Hepatocyte (in vitro differentiated cells): ENCODE measurements at regions not wholly inside any gene's neighbourhood (a gene's known extent, or its start where the extent isn't known, plus 50 kb on each side); places are given as distances from the start of the nearest gene placed in this dataset.

Source experiments
- EZH2 ChIP-seq: fragments of 200-600 bp; sonication (generic); IDR thresholded peaks from 2 replicates; pipeline ENCODE4 v1.6.1; 2016; ENCODE audit warnings: antibody characterized with exemption, mild to moderate bottlenecking, borderline replicate concordance
- TF ChIP-seq, protein P1 (sequence below): fragments of 200-600 bp; sonication (generic); IDR thresholded peaks from 2 replicates; pipeline ENCODE4 v1.5.1; 2016; ENCODE audit warnings: antibody characterized with exemption, mild to moderate bottlenecking; ENCODE audit not compliant: poor library complexity

DNA sequence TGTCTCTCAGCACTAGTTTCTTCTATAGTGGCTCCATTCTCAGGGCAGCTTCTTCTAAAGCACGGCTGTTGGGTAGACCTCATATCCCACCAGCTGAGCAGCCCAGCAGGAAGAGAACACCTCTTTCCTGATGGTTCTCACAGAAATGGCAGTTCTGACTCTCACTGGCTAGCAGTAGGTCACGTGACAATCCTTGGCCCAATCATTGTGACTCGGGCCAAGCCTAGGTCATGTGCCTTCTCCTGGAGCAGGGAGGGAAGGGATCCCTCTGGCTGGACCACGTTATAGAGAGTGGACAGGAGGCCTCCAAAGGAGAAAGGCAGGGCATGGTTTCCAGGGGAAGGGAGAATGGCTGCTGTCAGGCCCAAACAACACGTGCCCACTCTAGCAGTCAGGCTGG is 149.1 kb downstream of the AACS start:
- TF ChIP-seq, protein P1, sequence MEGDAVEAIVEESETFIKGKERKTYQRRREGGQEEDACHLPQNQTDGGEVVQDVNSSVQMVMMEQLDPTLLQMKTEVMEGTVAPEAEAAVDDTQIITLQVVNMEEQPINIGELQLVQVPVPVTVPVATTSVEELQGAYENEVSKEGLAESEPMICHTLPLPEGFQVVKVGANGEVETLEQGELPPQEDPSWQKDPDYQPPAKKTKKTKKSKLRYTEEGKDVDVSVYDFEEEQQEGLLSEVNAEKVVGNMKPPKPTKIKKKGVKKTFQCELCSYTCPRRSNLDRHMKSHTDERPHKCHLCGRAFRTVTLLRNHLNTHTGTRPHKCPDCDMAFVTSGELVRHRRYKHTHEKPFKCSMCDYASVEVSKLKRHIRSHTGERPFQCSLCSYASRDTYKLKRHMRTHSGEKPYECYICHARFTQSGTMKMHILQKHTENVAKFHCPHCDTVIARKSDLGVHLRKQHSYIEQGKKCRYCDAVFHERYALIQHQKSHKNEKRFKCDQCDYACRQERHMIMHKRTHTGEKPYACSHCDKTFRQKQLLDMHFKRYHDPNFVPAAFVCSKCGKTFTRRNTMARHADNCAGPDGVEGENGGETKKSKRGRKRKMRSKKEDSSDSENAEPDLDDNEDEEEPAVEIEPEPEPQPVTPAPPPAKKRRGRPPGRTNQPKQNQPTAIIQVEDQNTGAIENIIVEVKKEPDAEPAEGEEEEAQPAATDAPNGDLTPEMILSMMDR = no peak
- TF ChIP-seq EZH2 = no peak
